Testis (tissue), 2 donors: ENCODE measurements at regions not wholly inside any gene's neighbourhood (a gene's known extent, or its start where the extent isn't known, plus 50 kb on each side); places are given as distances from the start of the nearest gene placed in this dataset.

ENCODE experiments used
- CTCF ChIP-seq, 3 experiments: fragments of 450-650 bp in 2 of 3; fragments of 200-600 bp in 1 of 3; sonication (generic) in 1 of 3; IDR thresholded peaks; one replicate each; pipeline ENCODE4 v1.5.1; 2016 to 2019; ENCODE audit warnings: antibody characterized with exemption in 3 of 3, mild to moderate bottlenecking in 2 of 3, moderate library complexity in 1 of 3
- POLR2A ChIP-seq: fragments of 450-650 bp; IDR thresholded peaks from one replicate; pipeline ENCODE4 v1.6.1; 2017; ENCODE audit warnings: antibody characterized with exemption, mild to moderate bottlenecking, moderate library complexity

- TF ChIP-seq CTCF (IDR thresholded peaks at IDR 0.05) (no peak), POLR2A (no peak)
Observed at GRCh38 chr5:58279259-58279658, 180.6 kb downstream of the PLK2 start.
